ENCODE measurements at regions not wholly inside any gene's neighbourhood (a gene's known extent, or its start where the extent isn't known, plus 50 kb on each side); places are given as distances from the start of the nearest gene placed in this dataset.

DNA sequence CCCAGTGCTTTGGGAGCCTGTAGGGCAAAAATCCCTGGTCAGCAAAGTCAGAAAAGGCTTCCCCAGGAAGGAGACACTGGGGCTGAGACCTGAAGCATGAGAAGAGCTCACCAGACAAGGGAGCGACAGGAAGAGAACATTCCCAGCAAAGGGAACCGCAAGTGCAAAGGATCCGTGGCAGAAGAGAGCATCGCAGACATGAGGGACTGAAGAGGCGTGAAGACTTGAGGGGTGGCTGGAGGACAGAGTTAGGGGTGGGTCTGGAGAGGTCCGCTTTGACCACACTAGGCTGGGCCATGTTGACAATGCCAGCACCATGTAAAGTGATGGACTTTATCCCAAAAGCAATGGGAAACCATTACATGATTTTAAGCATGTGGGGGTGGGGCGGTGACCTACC lies 128.1 kb upstream of the IRX3 start:
- H3K4me1 ChIP-seq (ENCODE audit: insufficient read depth), result peaks cover 8% of the 10 kb centered on the region
- peak overlapping the region; percentile 56; the same call in 1 of the 2 replicates for H2AFZ ChIP-seq
- no peak overlapping the region for H3K4me3 Mint-ChIP-seq
- H3K36me3 ChIP-seq (ENCODE audit: insufficient read depth), result no peaks in the 10 kb centered on the region
- no peak for TF ChIP-seq ZNF331 (CRISPR knock-in tag; IDR thresholded peaks at IDR 0.05; ENCODE audit: low read depth)
- peaks cover 21% of the 10 kb centered on the region for H3K4me1 Mint-ChIP-seq
- H4K20me1 ChIP-seq (replicated peaks; ENCODE audit: insufficient read depth), result no peaks in the 10 kb centered on the region
- DNase-seq (ENCODE audit: low spot score) (no peak), ATAC-seq (no peak)
- H3K4me3 ChIP-seq, result no peak overlapping the region
- H3K36me3 Mint-ChIP-seq (ENCODE audit: low read depth), result no peaks in the 10 kb centered on the region
- no peaks in the 10 kb centered on the region for H3K27me3 ChIP-seq (ENCODE audit: insufficient read depth)
- H3K27ac Mint-ChIP-seq, result no peak overlapping the region
- H3K79me2 ChIP-seq (replicated peaks; ENCODE audit: insufficient read depth), result no peaks in the 10 kb centered on the region
- H3F3A ChIP-seq (replicated peaks; ENCODE audit: low read depth), result no peaks in the 10 kb centered on the region
- no peak overlapping the region for H3K27ac ChIP-seq (ENCODE audit: low read depth)
- peaks cover 11% of the 10 kb centered on the region for H3K27me3 Mint-ChIP-seq (ENCODE audit: insufficient read depth, low read depth, poor library complexity)
- no peak overlapping the region for H3K4me2 ChIP-seq
- H3K9me3 Mint-ChIP-seq, result peaks cover 6% of the 10 kb centered on the region; the same call in 2 of the 3 replicates
- H3K9me2 ChIP-seq (ENCODE audit: insufficient read depth), result no peaks in the 10 kb centered on the region

DNA sequence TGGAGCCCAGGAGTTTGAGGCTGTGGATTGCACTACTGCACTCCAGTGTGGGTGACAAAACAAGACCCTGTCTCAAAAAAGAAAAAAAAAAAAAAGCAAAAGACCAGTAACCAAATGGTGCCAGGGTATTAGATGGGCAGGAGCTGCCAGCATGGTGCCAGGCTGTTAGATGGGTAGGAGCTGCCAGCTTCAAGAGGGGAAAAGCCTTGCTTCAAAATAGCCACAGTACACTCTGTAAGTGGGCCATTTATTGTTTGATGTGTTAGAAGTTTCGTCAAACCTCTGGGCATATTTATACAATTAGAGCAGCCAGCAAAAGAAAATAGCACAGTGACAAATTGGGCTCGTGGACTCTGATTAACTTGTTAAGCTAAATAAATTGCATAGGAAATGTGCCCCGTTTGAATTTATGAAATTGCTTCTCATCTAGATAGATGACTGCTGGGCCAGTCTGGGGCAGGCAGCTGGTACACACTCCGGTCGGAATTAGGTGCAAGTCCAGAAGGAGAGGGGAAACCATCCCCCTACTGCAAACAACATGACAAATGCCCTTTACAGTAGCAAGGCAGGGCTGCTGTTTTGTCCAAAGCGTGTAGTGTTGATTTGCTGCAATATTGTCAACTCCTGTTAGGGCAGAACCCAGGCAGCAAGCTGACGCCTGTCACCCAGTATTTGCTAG lies 126.3 kb upstream of the IRX3 start:
- DNase-seq (ENCODE audit: low spot score) (no peak), ATAC-seq (no peak)
- no peaks in the 10 kb centered on the region for H4K20me1 ChIP-seq (replicated peaks; ENCODE audit: insufficient read depth)
- H3K9me2 ChIP-seq (ENCODE audit: insufficient read depth), result no peaks in the 10 kb centered on the region
- H3K4me1 ChIP-seq (ENCODE audit: insufficient read depth), result peaks cover 8% of the 10 kb centered on the region
- H3K27me3 ChIP-seq (ENCODE audit: insufficient read depth), result no peaks in the 10 kb centered on the region
- no peak overlapping the region for H2AFZ ChIP-seq
- peaks cover 22% of the 10 kb centered on the region for H3K4me1 Mint-ChIP-seq
- no peak overlapping the region for H3K27ac Mint-ChIP-seq
- no peak overlapping the region for H3K27ac ChIP-seq (ENCODE audit: low read depth)
- H3K9me3 Mint-ChIP-seq, result peaks cover 6% of the 10 kb centered on the region; the same call in 2 of the 3 replicates
- no peaks in the 10 kb centered on the region for H3F3A ChIP-seq (replicated peaks; ENCODE audit: low read depth)
- H3K36me3 Mint-ChIP-seq (ENCODE audit: low read depth), result no peaks in the 10 kb centered on the region
- H3K27me3 Mint-ChIP-seq (ENCODE audit: insufficient read depth, low read depth, poor library complexity), result peaks cover 11% of the 10 kb centered on the region
- H3K4me2 ChIP-seq, result no peak overlapping the region
- H3K79me2 ChIP-seq (replicated peaks; ENCODE audit: insufficient read depth), result no peaks in the 10 kb centered on the region
- no peak overlapping the region for H3K4me3 Mint-ChIP-seq
- H3K36me3 ChIP-seq (ENCODE audit: insufficient read depth), result no peaks in the 10 kb centered on the region
- no peak overlapping the region for H3K4me3 ChIP-seq
- TF ChIP-seq, protein P1, sequence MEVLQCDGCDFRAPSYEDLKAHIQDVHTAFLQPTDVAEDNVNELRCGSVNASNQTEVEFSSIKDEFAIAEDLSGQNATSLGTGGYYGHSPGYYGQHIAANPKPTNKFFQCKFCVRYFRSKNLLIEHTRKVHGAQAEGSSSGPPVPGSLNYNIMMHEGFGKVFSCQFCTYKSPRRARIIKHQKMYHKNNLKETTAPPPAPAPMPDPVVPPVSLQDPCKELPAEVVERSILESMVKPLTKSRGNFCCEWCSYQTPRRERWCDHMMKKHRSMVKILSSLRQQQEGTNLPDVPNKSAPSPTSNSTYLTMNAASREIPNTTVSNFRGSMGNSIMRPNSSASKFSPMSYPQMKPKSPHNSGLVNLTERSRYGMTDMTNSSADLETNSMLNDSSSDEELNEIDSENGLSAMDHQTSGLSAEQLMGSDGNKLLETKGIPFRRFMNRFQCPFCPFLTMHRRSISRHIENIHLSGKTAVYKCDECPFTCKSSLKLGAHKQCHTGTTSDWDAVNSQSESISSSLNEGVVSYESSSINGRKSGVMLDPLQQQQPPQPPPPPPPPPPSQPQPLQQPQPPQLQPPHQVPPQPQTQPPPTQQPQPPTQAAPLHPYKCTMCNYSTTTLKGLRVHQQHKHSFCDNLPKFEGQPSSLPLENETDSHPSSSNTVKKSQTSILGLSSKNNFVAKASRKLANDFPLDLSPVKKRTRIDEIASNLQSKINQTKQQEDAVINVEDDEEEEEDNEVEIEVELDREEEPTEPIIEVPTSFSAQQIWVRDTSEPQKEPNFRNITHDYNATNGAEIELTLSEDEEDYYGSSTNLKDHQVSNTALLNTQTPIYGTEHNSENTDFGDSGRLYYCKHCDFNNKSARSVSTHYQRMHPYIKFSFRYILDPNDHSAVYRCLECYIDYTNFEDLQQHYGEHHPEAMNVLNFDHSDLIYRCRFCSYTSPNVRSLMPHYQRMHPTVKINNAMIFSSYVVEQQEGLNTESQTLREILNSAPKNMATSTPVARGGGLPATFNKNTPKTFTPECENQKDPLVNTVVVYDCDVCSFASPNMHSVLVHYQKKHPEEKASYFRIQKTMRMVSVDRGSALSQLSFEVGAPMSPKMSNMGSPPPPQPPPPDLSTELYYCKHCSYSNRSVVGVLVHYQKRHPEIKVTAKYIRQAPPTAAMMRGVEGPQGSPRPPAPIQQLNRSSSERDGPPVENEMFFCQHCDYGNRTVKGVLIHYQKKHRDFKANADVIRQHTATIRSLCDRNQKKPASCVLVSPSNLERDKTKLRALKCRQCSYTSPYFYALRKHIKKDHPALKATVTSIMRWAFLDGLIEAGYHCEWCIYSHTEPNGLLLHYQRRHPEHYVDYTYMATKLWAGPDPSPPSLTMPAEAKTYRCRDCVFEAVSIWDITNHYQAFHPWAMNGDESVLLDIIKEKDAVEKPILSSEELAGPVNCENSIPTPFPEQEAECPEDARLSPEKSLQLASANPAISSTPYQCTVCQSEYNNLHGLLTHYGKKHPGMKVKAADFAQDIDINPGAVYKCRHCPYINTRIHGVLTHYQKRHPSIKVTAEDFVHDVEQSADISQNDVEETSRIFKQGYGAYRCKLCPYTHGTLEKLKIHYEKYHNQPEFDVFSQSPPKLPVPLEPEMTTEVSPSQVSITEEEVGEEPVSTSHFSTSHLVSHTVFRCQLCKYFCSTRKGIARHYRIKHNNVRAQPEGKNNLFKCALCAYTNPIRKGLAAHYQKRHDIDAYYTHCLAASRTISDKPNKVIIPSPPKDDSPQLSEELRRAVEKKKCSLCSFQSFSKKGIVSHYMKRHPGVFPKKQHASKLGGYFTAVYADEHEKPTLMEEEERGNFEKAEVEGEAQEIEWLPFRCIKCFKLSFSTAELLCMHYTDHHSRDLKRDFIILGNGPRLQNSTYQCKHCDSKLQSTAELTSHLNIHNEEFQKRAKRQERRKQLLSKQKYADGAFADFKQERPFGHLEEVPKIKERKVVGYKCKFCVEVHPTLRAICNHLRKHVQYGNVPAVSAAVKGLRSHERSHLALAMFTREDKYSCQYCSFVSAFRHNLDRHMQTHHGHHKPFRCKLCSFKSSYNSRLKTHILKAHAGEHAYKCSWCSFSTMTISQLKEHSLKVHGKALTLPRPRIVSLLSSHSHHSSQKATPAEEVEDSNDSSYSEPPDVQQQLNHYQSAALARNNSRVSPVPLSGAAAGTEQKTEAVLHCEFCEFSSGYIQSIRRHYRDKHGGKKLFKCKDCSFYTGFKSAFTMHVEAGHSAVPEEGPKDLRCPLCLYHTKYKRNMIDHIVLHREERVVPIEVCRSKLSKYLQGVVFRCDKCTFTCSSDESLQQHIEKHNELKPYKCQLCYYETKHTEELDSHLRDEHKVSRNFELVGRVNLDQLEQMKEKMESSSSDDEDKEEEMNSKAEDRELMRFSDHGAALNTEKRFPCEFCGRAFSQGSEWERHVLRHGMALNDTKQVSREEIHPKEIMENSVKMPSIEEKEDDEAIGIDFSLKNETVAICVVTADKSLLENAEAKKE (CRISPR knock-in tag; IDR thresholded peaks at IDR 0.05), result no peak
- no peak for TF ChIP-seq ZNF114 (CRISPR knock-in tag; IDR thresholded peaks at IDR 0.05)
- TF ChIP-seq JUNB (IDR thresholded peaks at IDR 0.05; ENCODE audit: unreplicated experiment), result no peak
- TF ChIP-seq, protein P2, sequence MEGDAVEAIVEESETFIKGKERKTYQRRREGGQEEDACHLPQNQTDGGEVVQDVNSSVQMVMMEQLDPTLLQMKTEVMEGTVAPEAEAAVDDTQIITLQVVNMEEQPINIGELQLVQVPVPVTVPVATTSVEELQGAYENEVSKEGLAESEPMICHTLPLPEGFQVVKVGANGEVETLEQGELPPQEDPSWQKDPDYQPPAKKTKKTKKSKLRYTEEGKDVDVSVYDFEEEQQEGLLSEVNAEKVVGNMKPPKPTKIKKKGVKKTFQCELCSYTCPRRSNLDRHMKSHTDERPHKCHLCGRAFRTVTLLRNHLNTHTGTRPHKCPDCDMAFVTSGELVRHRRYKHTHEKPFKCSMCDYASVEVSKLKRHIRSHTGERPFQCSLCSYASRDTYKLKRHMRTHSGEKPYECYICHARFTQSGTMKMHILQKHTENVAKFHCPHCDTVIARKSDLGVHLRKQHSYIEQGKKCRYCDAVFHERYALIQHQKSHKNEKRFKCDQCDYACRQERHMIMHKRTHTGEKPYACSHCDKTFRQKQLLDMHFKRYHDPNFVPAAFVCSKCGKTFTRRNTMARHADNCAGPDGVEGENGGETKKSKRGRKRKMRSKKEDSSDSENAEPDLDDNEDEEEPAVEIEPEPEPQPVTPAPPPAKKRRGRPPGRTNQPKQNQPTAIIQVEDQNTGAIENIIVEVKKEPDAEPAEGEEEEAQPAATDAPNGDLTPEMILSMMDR (conservative IDR thresholded peaks at IDR 0.05; ENCODE audit: low read depth in 2 of 2), result no peak
- TF ChIP-seq CREB1 (CRISPR knock-in tag; IDR thresholded peaks at IDR 0.05; ENCODE audit: low read depth), result no peak
- no peak for TF ChIP-seq STAT1 (IDR thresholded peaks at IDR 0.05; ENCODE audit: unreplicated experiment)
- TF ChIP-seq, protein P3, sequence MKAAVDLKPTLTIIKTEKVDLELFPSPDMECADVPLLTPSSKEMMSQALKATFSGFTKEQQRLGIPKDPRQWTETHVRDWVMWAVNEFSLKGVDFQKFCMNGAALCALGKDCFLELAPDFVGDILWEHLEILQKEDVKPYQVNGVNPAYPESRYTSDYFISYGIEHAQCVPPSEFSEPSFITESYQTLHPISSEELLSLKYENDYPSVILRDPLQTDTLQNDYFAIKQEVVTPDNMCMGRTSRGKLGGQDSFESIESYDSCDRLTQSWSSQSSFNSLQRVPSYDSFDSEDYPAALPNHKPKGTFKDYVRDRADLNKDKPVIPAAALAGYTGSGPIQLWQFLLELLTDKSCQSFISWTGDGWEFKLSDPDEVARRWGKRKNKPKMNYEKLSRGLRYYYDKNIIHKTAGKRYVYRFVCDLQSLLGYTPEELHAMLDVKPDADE (IDR thresholded peaks at IDR 0.05), result no peak
- no peak for TF ChIP-seq POLR2AphosphoS5 (IDR thresholded peaks at IDR 0.05; ENCODE audit: low read depth)
- TF ChIP-seq ZNF331 (CRISPR knock-in tag; IDR thresholded peaks at IDR 0.05; ENCODE audit: low read depth), result no peak
- no peak for TF ChIP-seq EZH2phosphoT487 (IDR thresholded peaks at IDR 0.05; ENCODE audit: unreplicated experiment)
- no peak for TF ChIP-seq NANOG (IDR thresholded peaks at IDR 0.05; ENCODE audit: borderline replicate concordance)
